HL-60 (cell line): ENCODE measurements at regions not wholly inside any gene's neighbourhood (a gene's known extent, or its start where the extent isn't known, plus 50 kb on each side); places are given as distances from the start of the nearest gene placed in this dataset.

Experiments used
- DNase-seq, 2 experiments: peaks; one replicate each; pipeline ENCODE4 v3.0.0-alpha.2; 2010 to 2020; ENCODE audit warnings: low read depth in 1 of 2, low spot score in 1 of 2
- H3K27ac ChIP-seq: fragments of 250-450 bp; sonication (Bioruptor Pico); replicated peaks from 2 replicates; pipeline ENCODE4 v1.5.1; 2020; ENCODE audit warnings: mild to moderate bottlenecking, moderate library complexity
- H3K27me3 ChIP-seq: fragments of 250-450 bp; sonication (Bioruptor Pico); 2 replicates; pipeline ENCODE4 v1.5.1; 2021; ENCODE audit warnings: mild to moderate bottlenecking, moderate library complexity; ENCODE audit not compliant: insufficient read depth, poor library complexity, severe bottlenecking
- H3K4me3 ChIP-seq: replicated peaks from 2 replicates; pipeline ENCODE4 v1.5.1; 2011; ENCODE audit warnings: mild to moderate bottlenecking, control low read depth, low read length; ENCODE audit not compliant: insufficient read depth
- CTCF ChIP-seq: IDR thresholded peaks from one replicate; pipeline ENCODE4 v1.5.1; 2011; ENCODE audit warnings: low read length, control low read depth, inconsistent platforms; ENCODE audit not compliant: insufficient read depth
- GABPA ChIP-seq: IDR thresholded peaks from 2 replicates; pipeline ENCODE4 v1.6.1; 2012; ENCODE audit warnings: low read depth
- POLR2AphosphoS5 ChIP-seq: IDR thresholded peaks from 2 replicates; pipeline ENCODE4 v1.6.1; 2012; ENCODE audit warnings: low read depth
- SPI1 ChIP-seq: IDR thresholded peaks from 2 replicates; pipeline ENCODE4 v1.6.1; 2012; ENCODE audit warnings: low read depth, mild to moderate bottlenecking, borderline replicate concordance
- TF ChIP-seq, protein P1 (sequence below): IDR thresholded peaks from 2 replicates; pipeline ENCODE4 v1.6.1; 2012; ENCODE audit warnings: low read depth; ENCODE audit not compliant: insufficient replicate concordance

DNA sequence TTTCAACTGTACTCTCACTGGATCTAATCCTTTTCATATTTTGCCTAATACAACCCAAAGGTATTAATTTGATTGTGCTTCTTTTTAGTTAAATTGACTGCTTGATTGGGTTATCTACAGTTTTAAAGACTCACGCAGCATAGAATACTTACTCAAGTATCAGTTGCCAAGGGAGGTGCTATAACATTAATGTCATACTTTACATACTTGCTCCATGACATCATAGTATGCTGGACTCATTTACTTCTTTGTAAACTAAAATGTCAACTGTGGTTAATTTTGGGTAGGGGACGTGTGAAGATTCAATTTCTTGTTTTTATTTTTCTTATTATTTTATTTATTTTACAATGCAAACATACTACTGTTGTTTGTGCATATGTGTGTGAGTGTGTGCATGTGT lies 716.2 kb upstream of the VRK2 start:
- Histone ChIP-seq H3K27me3 (no peaks in the 10 kb centered on the region), H3K4me3 (no peak overlapping the region), H3K27ac (no peak overlapping the region)
- DNase-seq = no peak
- TF ChIP-seq SPI1 = no peak
- TF ChIP-seq, protein P1, sequence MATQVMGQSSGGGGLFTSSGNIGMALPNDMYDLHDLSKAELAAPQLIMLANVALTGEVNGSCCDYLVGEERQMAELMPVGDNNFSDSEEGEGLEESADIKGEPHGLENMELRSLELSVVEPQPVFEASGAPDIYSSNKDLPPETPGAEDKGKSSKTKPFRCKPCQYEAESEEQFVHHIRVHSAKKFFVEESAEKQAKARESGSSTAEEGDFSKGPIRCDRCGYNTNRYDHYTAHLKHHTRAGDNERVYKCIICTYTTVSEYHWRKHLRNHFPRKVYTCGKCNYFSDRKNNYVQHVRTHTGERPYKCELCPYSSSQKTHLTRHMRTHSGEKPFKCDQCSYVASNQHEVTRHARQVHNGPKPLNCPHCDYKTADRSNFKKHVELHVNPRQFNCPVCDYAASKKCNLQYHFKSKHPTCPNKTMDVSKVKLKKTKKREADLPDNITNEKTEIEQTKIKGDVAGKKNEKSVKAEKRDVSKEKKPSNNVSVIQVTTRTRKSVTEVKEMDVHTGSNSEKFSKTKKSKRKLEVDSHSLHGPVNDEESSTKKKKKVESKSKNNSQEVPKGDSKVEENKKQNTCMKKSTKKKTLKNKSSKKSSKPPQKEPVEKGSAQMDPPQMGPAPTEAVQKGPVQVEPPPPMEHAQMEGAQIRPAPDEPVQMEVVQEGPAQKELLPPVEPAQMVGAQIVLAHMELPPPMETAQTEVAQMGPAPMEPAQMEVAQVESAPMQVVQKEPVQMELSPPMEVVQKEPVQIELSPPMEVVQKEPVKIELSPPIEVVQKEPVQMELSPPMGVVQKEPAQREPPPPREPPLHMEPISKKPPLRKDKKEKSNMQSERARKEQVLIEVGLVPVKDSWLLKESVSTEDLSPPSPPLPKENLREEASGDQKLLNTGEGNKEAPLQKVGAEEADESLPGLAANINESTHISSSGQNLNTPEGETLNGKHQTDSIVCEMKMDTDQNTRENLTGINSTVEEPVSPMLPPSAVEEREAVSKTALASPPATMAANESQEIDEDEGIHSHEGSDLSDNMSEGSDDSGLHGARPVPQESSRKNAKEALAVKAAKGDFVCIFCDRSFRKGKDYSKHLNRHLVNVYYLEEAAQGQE = no peak
- TF ChIP-seq POLR2AphosphoS5 = no peak
- TF ChIP-seq GABPA = no peak
- TF ChIP-seq CTCF = no peak

GRCh38 chr2:57333221-57333620 lies 713.4 kb upstream of the VRK2 start:
- H3K27ac ChIP-seq = no peak overlapping the region
- TF ChIP-seq, protein P1 = no peak
- TF ChIP-seq GABPA (no peak), CTCF (no peak), POLR2AphosphoS5 (no peak), SPI1 (no peak)
- no peak for DNase-seq
- no peak overlapping the region for H3K4me3 ChIP-seq
- no peaks in the 10 kb centered on the region for H3K27me3 ChIP-seq

DNA sequence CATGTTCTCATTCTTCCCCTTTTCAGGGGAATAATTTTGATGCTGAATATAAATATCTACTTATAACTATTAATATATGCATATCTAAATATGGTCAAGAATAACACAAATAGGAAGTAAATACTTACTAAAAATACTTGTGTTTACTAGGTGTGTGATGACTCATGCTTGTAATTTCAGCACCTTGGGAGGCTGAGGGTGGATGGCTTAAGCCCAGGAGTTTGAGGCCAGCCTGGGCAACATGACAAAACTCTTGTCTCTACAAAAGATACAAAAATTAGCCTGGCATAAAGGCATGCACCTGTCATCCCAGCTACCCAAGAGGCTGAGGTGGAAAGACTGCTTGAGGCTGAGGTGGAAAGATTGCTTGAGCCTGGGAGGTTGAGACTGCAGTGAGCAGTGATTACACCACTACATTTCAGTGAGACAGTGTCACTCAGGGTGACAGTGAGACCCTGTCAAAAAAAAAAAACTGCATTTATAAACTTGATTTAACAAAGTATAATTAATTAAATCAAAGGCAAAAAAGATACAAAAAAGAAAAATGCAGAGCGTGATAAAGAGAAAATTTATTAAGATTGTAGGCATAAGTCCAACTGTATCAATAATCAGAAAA lies 703.1 kb upstream of the VRK2 start:
- no peak for DNase-seq
- H3K4me3 ChIP-seq = no peak overlapping the region
- H3K27me3 ChIP-seq = no peaks in the 10 kb centered on the region
- TF ChIP-seq CTCF = no peak
- TF ChIP-seq, protein P1 = no peak
- TF ChIP-seq POLR2AphosphoS5 = no peak
- no peak for TF ChIP-seq GABPA
- no peak for TF ChIP-seq SPI1
- no peak overlapping the region for H3K27ac ChIP-seq
